NCI-H2029 (cell line): ENCODE measurements at regions not wholly inside any gene's neighbourhood (a gene's known extent, or its start where the extent isn't known, plus 50 kb on each side); places are given as distances from the start of the nearest gene placed in this dataset.
"Not testable (repeated sequence)": the region's sequence is repeated elsewhere in the genome, so short reads cannot be mapped to it uniquely, and the experiment has no call there.

Experiments used
- DNase-seq: peaks from one replicate; lab custom pipeline; 2025; lab: John Stamatoyannopoulos, UW

DNA sequence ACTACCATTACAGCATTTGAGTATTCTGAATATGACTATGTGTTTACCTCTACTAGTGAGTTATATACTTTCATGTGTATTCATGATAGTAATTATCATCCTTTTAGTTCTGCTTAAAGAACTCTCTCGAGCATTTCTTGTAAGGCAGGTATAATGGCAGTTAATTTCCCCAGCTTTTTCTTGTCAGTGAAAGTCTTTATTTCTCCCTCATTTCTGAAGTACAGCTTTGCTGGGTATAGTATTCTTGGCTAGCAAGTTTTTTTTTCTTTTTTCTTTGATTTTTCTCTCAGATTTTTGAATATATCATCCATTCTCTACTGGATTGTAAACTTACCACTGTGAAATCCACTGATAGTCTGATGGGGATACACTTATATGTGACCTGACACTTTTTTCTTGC is 165.9 kb upstream of the ARHGAP5 start:
- DNase-seq: no peak

DNA sequence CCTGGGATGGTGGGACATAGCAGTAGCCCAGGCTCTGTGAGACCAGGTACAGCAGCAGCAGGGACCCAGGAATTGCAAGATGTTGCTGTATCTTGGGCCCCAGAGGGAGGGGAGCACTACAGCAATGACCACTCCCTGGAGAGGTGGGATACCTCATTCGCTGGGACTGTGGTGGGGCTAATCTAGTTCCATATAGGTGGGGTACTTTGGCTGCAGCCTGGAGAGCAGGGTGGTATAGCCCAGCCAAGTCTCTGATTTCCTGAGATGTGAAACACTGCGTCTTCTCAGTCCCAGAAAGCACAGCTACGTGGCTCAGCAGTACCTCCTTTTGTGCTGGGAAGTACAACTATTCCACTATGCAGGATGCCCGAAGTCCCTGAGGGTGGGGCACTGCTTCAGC is 163.7 kb upstream of the ARHGAP5 start:
- DNase-seq: no peak

DNA sequence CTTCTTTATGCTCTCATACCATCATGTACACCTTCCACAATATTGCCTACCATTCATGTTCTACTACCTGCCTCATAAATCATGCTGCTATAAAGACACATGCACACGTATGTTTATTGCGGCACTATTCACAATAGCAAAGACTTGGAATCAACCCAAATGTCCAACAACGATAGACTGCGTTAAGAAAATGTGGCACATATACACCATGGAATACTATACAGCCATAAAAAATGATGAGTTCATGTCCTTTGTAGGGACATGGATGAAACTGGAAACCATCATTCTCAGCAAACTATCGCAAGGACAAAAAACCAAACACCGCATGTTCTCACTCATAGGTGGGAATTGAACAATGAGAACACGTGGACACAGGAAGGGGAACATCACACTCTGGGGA is 158.8 kb upstream of the ARHGAP5 start:
- not testable (repeated sequence) for DNase-seq

DNA sequence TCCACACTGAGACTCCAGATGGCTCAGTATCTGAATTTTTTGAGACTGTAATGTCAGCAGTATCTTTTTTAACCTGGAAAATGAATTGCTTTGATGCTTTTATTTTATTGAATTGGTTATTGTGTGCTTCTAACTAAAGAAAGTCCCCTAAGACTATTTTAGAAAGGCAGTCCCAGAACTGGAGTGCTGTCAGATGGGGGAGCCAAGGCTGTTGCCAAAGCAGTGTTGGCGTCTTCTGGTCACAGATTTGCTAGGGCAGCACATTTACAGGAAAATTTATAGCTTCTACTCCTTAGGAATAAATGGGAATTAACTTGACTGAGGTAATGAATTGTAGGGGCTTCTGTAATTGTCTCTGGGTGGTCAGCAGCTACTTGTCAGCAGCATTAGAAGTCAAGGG is 157.1 kb upstream of the ARHGAP5 start:
- no peak for DNase-seq

DNA sequence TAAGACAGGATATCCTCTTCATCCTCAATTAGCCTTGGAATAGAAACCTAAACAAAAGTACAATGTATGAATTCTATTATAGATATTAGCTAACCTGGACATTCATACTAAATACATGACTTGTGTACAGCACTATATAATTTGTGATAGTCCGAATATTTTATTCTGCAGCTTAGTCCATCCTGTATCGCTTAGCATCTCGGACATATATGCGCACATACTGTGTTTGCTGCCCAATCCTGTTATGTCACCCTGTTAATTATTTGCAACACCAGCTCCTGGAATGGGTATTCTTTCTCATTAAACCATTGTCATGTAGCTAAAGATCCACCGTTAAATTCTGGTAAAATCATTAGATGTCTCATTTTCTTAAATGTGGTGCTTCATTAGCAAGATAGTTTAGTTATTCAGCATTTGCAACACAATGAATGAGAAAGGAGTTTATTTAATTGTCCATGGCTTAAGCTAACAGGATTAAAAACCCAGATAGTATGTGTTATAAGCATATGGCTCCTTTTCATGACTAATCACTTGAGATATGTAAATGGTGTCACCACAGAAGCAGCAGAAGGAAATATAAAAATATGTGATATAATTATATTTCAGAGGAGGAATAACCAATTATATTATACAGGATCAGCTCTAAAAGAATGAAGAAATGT is 156.0 kb upstream of the ARHGAP5 start:
- no peak for DNase-seq

DNA sequence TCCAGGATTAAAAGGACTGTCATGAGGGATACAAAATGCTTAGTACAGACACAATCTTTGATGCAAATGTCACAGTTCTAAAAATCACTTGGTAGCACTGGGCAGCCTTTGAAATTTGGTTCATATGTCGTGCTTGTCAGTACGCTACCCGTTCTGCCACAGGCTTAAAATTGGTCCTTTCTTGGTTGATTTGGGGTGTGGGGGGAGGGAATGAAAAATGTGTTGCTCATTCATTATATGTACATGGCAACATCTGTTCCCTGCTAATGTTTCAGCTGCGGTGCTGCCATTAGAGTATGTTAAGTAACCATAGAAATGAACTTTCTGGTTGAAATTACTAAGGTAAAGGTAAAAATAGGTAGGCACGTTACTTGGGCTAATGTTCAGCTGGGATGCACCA is 155.4 kb upstream of the ARHGAP5 start:
- DNase-seq: no peak

DNA sequence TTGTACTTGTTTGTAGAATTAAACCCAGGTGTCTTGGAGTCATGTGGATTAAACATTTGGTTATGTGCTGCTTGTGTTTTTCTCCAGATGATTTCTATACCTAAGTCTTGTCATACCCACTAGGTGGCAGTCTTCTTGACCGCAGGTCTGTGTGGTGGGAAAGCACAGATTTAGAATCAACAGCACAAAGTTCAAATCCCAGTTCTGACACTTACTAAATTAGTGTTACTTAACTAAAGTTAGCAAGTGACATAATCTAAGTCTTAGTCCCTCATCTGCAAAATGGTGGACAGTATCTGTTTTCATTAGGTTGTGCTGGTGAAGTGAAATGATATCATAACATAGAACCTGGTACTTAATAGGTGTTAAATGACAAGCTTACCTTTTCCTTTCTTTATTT is 151.0 kb upstream of the ARHGAP5 start:
- peak; percentile 80 for DNase-seq

DNA sequence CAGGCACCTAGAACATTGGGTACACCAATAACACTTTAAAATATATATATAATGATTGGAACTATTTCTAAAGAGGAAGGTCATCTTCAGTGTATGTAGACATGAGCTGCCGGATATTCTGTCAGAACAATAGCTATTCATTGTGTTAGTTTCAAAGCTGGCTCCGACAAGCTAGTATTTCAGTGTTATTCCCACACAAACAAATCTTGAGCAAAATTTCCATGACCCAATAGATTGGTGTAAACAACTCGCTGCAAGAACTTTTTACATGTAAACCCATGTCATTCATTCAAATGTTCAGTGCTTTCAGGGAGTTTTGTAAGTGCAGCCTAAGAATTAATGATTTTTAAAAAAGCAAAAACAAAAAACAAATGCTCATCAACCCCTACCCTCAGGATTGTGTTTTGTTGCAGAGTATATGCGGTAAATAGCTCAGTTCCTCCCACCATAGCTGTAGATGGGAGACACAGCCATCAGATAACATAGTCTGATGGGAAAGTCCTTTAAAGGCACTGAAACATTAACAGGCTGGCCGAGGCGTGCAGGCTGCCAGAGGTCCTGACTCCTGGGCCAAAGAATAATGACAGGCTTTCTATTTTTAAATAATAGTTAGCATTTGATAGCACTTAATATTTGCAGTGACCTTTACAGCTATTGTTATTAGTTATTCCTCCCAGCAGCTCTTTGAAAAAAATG is 150.3 kb upstream of the ARHGAP5 start:
- DNase-seq: no peak

DNA sequence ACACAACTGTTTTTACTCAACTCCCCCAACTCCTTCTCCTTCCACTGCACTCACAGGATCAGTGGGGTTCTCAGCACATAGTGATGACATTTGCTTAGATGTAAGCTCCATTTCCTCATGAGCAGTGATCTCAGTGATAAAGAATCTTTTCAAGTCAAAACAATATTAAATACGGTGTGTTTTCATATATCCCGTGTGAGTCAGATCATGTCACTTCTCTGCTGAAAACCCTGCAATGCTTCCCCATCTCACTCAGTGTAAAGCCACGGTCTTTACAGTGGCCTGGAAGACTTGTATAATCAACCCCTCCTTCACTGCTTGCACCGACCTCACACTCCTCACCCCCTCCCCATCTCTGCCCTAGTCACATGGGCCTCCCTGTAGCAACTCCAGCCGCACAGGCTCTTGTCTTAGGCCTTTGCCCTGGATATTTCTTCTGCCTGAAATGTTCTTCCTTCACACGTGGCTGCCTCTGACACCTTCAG is 149.7 kb upstream of the ARHGAP5 start:
- no peak for DNase-seq

DNA sequence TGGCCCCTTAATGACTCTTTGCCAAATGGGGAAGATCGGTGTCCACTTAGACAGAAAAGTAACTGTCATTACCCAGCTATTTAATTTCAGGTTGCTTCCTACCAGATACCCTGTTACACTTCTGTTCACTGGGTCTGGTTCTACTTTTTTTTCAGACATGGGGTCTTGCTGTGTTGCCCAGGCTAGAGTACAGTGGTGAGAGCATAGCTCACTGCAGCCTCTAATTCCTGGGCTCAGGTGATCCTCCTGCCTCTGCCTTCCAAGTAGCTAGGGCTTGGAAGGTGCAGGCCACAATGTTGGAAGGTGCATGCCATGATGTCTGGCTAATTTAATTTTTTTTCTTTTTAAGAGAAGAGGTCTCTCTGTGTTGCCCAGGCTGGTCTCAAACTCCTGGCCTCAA is 147.0 kb upstream of the ARHGAP5 start:
- DNase-seq: no peak

DNA sequence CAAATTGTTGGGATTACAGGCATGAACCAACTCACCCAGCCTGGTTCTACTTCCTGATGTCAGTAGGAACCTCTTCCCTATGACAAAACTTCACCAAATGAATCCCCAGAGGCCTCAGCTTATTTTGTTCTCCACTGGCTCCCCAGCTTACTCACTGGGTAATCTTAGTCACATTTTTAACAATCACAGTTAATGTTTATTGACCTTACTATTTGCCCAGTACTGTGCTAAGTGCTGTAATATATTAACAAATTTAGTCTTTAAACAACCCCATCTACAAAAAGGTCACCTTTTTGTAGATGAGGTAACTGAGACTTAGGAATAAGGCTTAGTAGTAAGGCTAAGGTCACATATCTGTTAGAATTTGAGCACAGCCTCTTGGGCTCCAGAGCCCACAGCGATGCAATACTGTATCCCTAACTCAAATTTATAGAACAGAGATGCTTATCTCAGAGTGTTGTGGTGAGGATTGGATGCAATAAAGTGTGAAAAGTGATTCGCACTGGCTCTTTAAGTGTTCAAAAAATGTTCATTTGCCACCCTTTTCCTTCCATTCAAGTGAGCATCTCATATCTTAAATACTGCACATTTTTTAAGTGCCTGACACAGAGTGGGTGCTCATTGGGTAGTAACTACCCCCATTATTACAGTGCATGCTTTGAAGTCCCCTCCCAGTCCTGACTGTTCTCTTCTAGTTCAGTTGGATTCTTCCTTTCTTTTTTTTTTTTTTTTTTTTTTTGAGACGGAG is 146.4 kb upstream of the ARHGAP5 start:
- DNase-seq: no peak

DNA sequence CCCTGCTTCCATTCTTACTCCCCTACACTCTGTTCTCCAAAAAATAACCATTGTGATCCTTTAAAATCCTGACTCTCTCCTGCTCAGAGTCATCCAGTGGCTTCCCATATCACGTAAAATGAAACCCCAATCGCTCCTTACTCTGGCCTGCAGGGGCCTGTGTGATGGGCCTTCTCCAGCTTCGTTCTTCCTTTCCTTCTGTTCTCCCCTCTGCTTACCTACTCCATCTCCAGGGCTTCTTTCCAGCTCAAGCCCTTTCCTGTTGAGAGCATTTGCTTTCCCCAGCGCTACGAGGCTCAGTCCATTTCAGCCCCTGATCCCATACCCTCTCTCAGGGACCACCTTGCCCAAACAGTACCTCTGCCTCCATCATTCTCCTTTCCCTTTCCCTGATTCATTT is 144.4 kb upstream of the ARHGAP5 start:
- DNase-seq: no peak

DNA sequence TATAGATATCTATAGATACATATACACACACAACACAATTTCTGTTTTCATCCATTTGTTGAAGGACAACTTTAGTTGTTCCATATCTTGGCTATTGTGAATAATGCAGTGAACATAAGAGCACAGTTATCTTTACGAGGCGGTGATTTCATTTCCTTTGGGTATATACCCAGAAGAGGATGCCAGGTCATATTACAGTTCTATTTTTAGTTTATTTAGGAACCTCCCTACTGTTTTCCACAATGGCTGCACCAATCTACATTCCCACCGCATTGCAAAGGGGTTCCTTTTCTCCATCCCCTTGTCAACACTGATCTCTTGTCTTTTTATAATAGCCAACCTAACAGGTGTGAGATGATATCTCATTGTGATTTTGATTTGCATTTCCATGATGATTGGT is 143.4 kb upstream of the ARHGAP5 start:
- peak; percentile 65 for DNase-seq

DNA sequence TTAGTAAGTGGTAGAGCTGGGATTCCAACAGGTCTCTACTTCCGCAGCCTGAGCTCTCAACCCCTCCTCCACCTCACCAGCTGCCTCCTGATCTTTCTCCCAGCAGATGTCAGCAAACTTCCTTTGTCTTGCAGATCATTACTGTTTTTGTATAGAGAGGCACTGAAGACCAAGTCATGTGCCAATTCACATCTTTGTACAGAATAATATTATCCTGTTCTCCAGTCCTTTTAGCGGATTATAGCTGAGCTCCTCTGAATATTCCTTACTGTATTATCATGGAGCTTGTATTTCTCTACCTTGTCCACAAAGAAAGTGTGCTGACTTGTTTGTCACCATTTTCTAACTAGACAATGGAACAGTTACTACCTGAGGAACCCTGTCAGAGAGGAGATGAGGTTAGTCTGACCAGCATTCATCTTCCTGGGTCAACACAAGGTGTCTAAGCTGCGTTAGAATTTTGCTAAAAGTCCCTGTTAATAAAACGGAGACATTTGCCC is 142.3 kb upstream of the ARHGAP5 start:
- peak; percentile 88 for DNase-seq

DNA sequence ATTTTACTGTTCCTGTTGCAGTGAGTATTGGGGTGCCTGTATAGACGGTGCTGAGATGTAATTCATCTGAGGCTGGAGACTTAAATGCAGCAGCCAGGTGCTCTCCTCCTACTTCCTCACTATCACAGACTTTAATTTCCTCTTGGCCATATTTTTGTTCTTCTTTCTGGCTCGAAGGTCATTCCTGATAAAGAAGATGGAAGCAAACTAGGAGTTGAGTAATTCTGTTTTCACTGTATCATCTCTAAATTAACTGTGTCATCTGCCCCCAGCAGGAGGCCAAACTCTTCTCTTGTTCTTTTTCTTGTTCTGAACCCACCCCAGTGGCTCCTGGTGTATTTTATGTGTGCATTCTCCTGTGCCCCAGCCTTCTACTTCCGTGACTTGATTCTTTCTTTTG is 141.7 kb upstream of the ARHGAP5 start:
- no peak for DNase-seq

DNA sequence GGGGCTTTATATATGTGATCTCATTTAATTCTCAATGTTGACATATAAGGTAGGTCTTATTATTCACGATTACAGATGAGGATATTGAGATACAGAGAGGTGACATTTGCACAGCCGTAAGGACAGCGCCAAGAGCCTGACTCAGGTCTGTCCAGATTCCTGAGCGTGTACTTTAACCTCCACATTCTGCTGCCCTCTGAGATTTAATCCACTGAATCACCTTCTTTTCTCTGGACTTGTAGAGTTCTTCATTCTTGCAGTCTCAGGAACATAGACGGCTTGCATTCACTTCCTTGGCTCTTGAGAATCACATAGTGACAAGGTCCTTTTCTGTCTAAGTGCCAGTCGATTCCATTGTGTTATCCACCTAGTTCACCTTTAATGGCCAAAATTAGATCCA is 141.0 kb upstream of the ARHGAP5 start:
- no peak for DNase-seq

DNA sequence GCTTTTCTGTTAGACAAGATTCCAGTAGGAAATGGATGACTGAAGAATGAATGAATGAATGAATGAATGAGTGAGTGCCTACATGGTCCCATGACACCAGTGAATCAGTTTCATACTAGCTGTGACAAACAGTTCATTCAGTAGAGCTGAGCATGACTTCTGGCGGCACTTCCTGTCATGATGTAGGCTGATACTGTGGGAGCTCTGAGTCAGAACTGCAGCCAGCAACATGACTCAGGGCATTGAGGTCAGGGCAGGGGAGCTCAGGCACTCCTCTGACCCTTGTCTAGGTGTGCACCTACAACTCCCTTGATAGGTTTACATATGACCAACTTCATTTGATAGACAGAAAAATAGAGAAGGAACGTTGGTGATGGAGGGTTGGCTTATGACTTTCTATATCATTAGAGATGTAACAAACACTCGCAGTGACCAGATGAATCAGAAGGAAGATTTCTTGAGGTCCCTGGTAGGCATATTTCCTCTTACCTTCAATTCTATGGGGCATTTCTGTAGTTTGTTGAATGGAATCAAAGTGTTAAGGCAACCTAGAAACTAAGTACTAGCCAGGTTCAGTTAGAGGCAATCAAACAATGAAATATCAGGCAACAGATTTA is 139.3 kb upstream of the ARHGAP5 start:
- DNase-seq: no peak

DNA sequence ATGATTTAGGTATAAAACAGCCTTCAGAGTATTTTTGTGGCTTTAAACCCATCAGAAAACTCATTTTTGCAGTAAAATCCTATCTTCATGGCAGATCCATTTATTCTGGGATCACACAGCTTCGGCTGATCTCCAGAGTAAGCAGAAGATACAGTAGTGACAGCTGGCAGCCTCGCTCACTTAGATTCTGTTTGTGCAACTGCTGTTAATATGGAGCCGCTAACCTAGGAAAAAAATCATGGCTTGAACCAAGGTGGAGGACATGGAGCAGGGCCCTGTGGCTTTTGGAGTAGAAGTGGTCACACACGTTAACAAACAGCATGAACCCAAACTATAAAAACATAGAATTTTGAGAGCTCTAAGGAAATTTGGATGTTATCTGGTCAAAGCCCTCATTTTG is 137.2 kb upstream of the ARHGAP5 start:
- no peak for DNase-seq

DNA sequence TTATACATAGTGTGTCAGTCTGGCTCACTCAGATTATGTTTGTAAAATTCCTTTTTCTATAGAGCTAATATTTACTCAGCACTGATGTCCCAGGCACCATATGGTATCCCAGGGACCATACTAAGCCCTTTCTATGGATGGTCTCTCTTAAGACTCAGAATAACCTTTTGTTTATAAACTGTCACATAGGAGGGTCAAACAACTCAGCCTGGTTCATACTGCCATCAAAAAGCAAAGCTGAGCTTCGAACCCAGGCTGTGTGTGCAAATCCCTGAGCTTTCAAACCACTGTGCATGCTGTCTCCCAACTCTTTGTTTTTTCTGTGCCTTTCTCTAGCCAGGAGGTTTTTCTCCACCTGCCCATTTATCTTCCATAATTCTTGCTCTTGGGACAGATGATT is 135.6 kb upstream of the ARHGAP5 start:
- no peak for DNase-seq

DNA sequence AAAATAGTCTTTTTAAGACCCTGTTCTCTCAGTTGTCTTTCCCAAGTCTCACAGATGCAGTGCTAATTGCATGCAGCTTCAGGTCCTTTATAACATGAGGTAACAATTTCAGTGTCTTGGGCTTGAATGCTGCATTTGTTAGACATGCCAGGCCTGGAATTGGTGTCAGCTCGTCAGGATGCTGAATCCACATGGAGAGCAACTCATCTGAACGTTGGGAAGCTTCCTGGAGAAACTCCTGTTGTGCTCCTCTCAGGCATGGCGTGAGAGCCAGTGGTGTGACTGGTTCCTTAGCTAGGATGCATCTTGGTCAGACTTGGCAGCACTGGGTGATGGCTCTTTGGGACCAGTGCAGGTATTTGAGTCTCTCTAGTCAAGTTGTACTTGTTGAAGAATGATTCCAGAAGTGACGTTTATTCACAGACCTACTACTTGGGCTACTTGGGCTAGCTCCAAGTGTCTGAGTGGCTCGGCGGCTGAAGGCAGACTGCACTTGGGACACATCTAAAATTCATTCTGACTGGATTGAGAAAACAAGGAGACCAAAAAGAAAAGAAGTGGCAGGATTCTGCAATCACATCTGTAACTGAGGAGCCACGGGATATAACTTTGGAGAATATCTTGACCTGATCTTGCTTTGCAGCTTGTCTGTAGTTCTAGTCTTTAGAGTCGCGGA is 134.8 kb upstream of the ARHGAP5 start:
- DNase-seq: no peak

DNA sequence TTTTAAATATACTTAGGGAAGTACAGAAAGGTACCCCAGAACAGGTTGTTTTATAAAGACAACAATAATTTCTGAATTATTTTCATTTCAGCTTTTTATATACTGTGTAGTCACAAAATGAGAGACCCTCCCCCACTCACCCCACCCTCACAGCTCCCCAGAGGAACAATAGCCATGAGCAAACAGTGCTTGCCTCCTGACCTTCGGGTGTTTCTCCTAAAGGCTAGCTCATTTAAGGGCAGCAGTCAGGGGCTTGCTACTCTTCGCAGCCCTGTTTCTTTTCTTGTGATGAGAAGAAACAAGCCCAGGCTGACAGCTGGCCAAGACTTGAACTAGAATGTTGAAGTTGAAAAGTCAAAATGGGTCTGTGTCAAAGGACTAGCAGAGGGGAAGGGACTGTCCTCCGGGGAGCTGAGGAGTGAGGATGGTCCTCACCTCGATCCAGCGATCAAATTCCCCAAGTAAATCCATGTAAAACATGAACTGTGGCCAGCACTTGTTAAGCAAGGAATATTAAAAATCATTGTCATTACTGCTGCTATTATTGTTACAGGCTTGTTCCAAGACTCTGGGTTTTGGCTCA is 133.8 kb upstream of the ARHGAP5 start:
- no peak for DNase-seq

DNA sequence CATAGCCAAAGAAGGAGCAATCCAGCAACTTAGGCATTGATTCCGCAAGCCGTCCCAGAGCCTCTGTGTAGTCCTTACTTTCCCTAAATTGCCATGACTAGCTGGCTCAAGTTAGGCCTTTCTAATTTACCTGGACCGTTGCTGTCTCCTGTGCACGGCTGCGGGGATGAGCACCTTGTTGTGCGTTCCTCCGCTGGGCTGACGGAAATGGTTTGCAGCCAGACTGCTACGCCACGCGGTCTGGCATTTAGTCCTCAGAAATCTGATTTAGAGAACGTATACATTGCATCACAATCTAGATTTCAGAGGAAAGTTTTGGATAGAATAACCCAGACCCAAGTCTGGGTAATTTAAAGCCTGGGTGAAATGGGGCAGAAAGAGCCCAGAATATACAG is 133.2 kb upstream of the ARHGAP5 start:
- no peak for DNase-seq
